ENCODE measurements at regions not wholly inside any gene's neighbourhood (a gene's known extent, or its start where the extent isn't known, plus 50 kb on each side); places are given as distances from the start of the nearest gene placed in this dataset.

GRCh38 chr5:143730112-143730801, 81.7 kb upstream of the HMHB1 start:
- DNase-seq (ENCODE audit: low spot score): no peak

- DNase-seq (ENCODE audit: low spot score): no peak
Measured at GRCh38 chr5:143729334-143729946, 82.5 kb upstream of the HMHB1 start.

GRCh38 chr5:143723159-143723558, 88.8 kb upstream of the HMHB1 start:
- no peak for DNase-seq (ENCODE audit: low spot score)

- DNase-seq (ENCODE audit: low spot score): no peak
Measured at GRCh38 chr5:143721925-143722324, 90.0 kb upstream of the HMHB1 start.

GRCh38 chr5:143720689-143721088, 91.3 kb upstream of the HMHB1 start:
- DNase-seq (ENCODE audit: low spot score): no peak

GRCh38 chr5:143717400-143717799, 94.6 kb upstream of the HMHB1 start:
- DNase-seq (ENCODE audit: low spot score): no peak

GRCh38 chr5:143716881-143717280, 95.1 kb upstream of the HMHB1 start:
- no peak for DNase-seq (ENCODE audit: low spot score)

- DNase-seq (ENCODE audit: low spot score): no peak
Measured at GRCh38 chr5:143715616-143716015, 96.3 kb upstream of the HMHB1 start.

- no peak for DNase-seq (ENCODE audit: low spot score)
Measured at GRCh38 chr5:143714629-143715028, 97.3 kb upstream of the HMHB1 start.

- no peak for DNase-seq (ENCODE audit: low spot score)
Measured at GRCh38 chr5:143713047-143714003, 98.6 kb upstream of the HMHB1 start.

- no peak for DNase-seq (ENCODE audit: low spot score)
Measured at GRCh38 chr5:143708672-143709071, 103.3 kb upstream of the HMHB1 start.

- no peak for DNase-seq (ENCODE audit: low spot score)
Measured at GRCh38 chr5:143707806-143708205, 104.2 kb upstream of the HMHB1 start.

- DNase-seq (ENCODE audit: low spot score): no peak
Measured at GRCh38 chr5:143705381-143705780, 106.6 kb upstream of the HMHB1 start.

- DNase-seq (ENCODE audit: low spot score): no peak
Measured at GRCh38 chr5:143703659-143704058, 108.3 kb upstream of the HMHB1 start.

GRCh38 chr5:143701493-143701892, 110.5 kb upstream of the HMHB1 start:
- no peak for DNase-seq (ENCODE audit: low spot score)

GRCh38 chr5:143700994-143701393, 111.0 kb upstream of the HMHB1 start:
- DNase-seq (ENCODE audit: low spot score): no peak

GRCh38 chr5:143699121-143699520, 112.8 kb upstream of the HMHB1 start:
- DNase-seq (ENCODE audit: low spot score): no peak

- no peak for DNase-seq (ENCODE audit: low spot score)
Measured at GRCh38 chr5:143698574-143698973, 113.4 kb upstream of the HMHB1 start.

- no peak for DNase-seq (ENCODE audit: low spot score)
Measured at GRCh38 chr5:143696921-143697320, 115.0 kb upstream of the HMHB1 start.

GRCh38 chr5:143695941-143696340, 116.0 kb upstream of the HMHB1 start:
- no peak for DNase-seq (ENCODE audit: low spot score)

GRCh38 chr5:143695244-143695864, 116.6 kb upstream of the HMHB1 start:
- no peak for DNase-seq (ENCODE audit: low spot score)

- DNase-seq (ENCODE audit: low spot score): no peak
Measured at GRCh38 chr5:143694357-143694756, 117.6 kb upstream of the HMHB1 start.
